ENCODE measurements at regions not wholly inside any gene's neighbourhood (a gene's known extent, or its start where the extent isn't known, plus 50 kb on each side); places are given as distances from the start of the nearest gene placed in this dataset.
"Not testable (repeated sequence)": the region's sequence is repeated elsewhere in the genome, so short reads cannot be mapped to it uniquely, and the experiment has no call there.

- Histone ChIP-seq H3K4me1 (ENCODE audit: low read depth, poor library complexity, severe bottlenecking) (no peaks in the 10 kb centered on the region), H3K79me2 (ENCODE audit: insufficient read depth, low read depth) (no peaks in the 10 kb centered on the region), H3K9ac (no peak overlapping the region), H4K20me1 (ENCODE audit: insufficient read depth) (no peaks in the 10 kb centered on the region), H3K27ac (no peak overlapping the region), H3K36me3 (ENCODE audit: insufficient read depth) (no peaks in the 10 kb centered on the region), H3K27me3 (ENCODE audit: insufficient read depth, low read depth) (no peaks in the 10 kb centered on the region), H3K4me2 (no peak overlapping the region), H3K4me3 (IDR thresholded peaks at IDR 0.05; ENCODE audit: insufficient read depth, low read depth, low read length) (no peak overlapping the region), H2AFZ (ENCODE audit: low read depth) (no peak overlapping the region)
- no peak for TF ChIP-seq CTCF (conservative IDR thresholded peaks at IDR 0.05; ENCODE audit: low read depth, low read length)
Observed at GRCh38 chr6:102732898-102733297, 1339.4 kb downstream of the GRIK2 start.

- not testable (repeated sequence) for H2AFZ ChIP-seq (ENCODE audit: low read depth); H3K4me3 ChIP-seq (IDR thresholded peaks at IDR 0.05; ENCODE audit: insufficient read depth, low read depth, low read length); H3K4me1 ChIP-seq (ENCODE audit: low read depth, poor library complexity, severe bottlenecking); H3K9ac ChIP-seq; H4K20me1 ChIP-seq (ENCODE audit: insufficient read depth); H3K4me2 ChIP-seq; H3K79me2 ChIP-seq (ENCODE audit: insufficient read depth, low read depth); H3K27ac ChIP-seq; H3K27me3 ChIP-seq (ENCODE audit: insufficient read depth, low read depth); H3K36me3 ChIP-seq (ENCODE audit: insufficient read depth)
Observed at GRCh38 chr6:102722086-102722485, 1328.6 kb downstream of the GRIK2 start.

- Histone ChIP-seq H3K9ac (no peak overlapping the region), H3K4me3 (IDR thresholded peaks at IDR 0.05; ENCODE audit: insufficient read depth, low read depth, low read length) (no peak overlapping the region), H2AFZ (ENCODE audit: low read depth) (no peak overlapping the region), H3K36me3 (ENCODE audit: insufficient read depth) (no peaks in the 10 kb centered on the region), H3K79me2 (ENCODE audit: insufficient read depth, low read depth) (no peaks in the 10 kb centered on the region), H3K27me3 (ENCODE audit: insufficient read depth, low read depth) (no peaks in the 10 kb centered on the region), H3K27ac (no peak overlapping the region), H4K20me1 (ENCODE audit: insufficient read depth) (no peaks in the 10 kb centered on the region), H3K4me2 (no peak overlapping the region), H3K4me1 (ENCODE audit: low read depth, poor library complexity, severe bottlenecking) (no peaks in the 10 kb centered on the region)
- no peak for TF ChIP-seq CTCF (conservative IDR thresholded peaks at IDR 0.05; ENCODE audit: low read depth, low read length)
Observed at GRCh38 chr6:102717737-102718456, 1324.4 kb downstream of the GRIK2 start.

- no peak for TF ChIP-seq CTCF (conservative IDR thresholded peaks at IDR 0.05; ENCODE audit: low read depth, low read length)
- H3K27me3 ChIP-seq (ENCODE audit: insufficient read depth, low read depth): no peaks in the 10 kb centered on the region
- H3K4me3 ChIP-seq (IDR thresholded peaks at IDR 0.05; ENCODE audit: insufficient read depth, low read depth, low read length): no peak overlapping the region
- no peaks in the 10 kb centered on the region for H3K36me3 ChIP-seq (ENCODE audit: insufficient read depth)
- H3K9ac ChIP-seq: no peak overlapping the region
- H3K4me1 ChIP-seq (ENCODE audit: low read depth, poor library complexity, severe bottlenecking): no peaks in the 10 kb centered on the region
- H3K4me2 ChIP-seq: no peak overlapping the region
- H4K20me1 ChIP-seq (ENCODE audit: insufficient read depth): no peaks in the 10 kb centered on the region
- H3K79me2 ChIP-seq (ENCODE audit: insufficient read depth, low read depth): no peaks in the 10 kb centered on the region
- no peak overlapping the region for H3K27ac ChIP-seq
- no peak overlapping the region for H2AFZ ChIP-seq (ENCODE audit: low read depth)
Observed at GRCh38 chr6:102717252-102717651, 1323.7 kb downstream of the GRIK2 start.

DNA sequence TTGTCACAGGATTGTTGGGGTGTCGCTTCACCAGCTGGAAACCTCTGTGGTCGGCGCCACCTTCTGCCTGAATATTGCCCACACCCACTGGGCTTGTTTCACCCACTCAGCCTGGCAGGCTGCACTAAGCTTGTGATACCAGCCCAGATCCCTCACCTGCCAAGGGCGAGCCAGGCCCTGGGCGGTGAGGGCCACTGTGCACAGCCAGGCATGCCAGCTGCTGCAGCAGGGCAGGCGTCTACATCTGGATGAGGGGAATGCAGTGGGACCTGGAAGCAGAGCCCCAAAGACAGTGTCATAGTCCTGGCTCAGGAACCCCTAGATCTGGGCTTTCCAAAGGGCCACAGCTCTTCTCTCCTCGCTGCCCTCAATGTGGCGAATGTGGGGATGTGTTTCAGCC is 1307.5 kb downstream of the GRIK2 start:
- H3K27ac ChIP-seq: no peak overlapping the region
- no peak overlapping the region for H2AFZ ChIP-seq (ENCODE audit: low read depth)
- no peak for TF ChIP-seq CTCF (conservative IDR thresholded peaks at IDR 0.05; ENCODE audit: low read depth, low read length)
- no peaks in the 10 kb centered on the region for H4K20me1 ChIP-seq (ENCODE audit: insufficient read depth)
- H3K4me2 ChIP-seq: no peak overlapping the region
- no peaks in the 10 kb centered on the region for H3K79me2 ChIP-seq (ENCODE audit: insufficient read depth, low read depth)
- no peaks in the 10 kb centered on the region for H3K27me3 ChIP-seq (ENCODE audit: insufficient read depth, low read depth)
- no peaks in the 10 kb centered on the region for H3K4me1 ChIP-seq (ENCODE audit: low read depth, poor library complexity, severe bottlenecking)
- H3K4me3 ChIP-seq (IDR thresholded peaks at IDR 0.05; ENCODE audit: insufficient read depth, low read depth, low read length): no peak overlapping the region
- no peaks in the 10 kb centered on the region for H3K36me3 ChIP-seq (ENCODE audit: insufficient read depth)
- H3K9ac ChIP-seq: no peak overlapping the region
